ENCODE measurements at regions not wholly inside any gene's neighbourhood (a gene's known extent, or its start where the extent isn't known, plus 50 kb on each side); places are given as distances from the start of the nearest gene placed in this dataset.

GRCh38 chr3:14598143-14598569 lies 53.4 kb upstream of the CCDC174 start (continued):
- no peak for TF ChIP-seq NR4A1 (CRISPR knock-in tag; IDR thresholded peaks at IDR 0.05)
- peak; percentile 93 for TF ChIP-seq NR4A1 (tag; IDR thresholded peaks at IDR 0.05)
- TF ChIP-seq ZNF77 (CRISPR knock-in tag; IDR thresholded peaks at IDR 0.05): no peak
- no peak for TF ChIP-seq HDAC6 (IDR thresholded peaks at IDR 0.05; ENCODE audit: low read depth, low read length)
- TF ChIP-seq TAF1 (IDR thresholded peaks at IDR 0.05; ENCODE audit: control insufficient read depth, extremely low read depth, insufficient read depth, low read length, severe bottlenecking): no peak
- TF ChIP-seq GMEB1 (CRISPR knock-in tag; IDR thresholded peaks at IDR 0.05): no peak
- TF ChIP-seq RAD21 (CRISPR knock-in tag; conservative IDR thresholded peaks at IDR 0.05 in 1 of 2, IDR thresholded peaks at IDR 0.05 in 1 of 2): no peak
- TF ChIP-seq CREB3L1 (IDR thresholded peaks at IDR 0.05; ENCODE audit: borderline replicate concordance, low read depth): no peak
- TF ChIP-seq FOXM1 (IDR thresholded peaks at IDR 0.05; ENCODE audit: low read depth): no peak
- no peak; the same call in 1 of the 2 replicates for TF ChIP-seq FOXM1 (CRISPR knock-in tag; IDR thresholded peaks at IDR 0.05; ENCODE audit: low read depth)
- no peak for TF ChIP-seq ZNF778 (CRISPR knock-in tag; IDR thresholded peaks at IDR 0.05)
- TF ChIP-seq BDP1 (IDR thresholded peaks at IDR 0.05; ENCODE audit: insufficient read depth, insufficient read length): no peak
- no peak for TF ChIP-seq ZNF23 (CRISPR knock-in tag; IDR thresholded peaks at IDR 0.05)
- TF ChIP-seq ELK1 (CRISPR knock-in tag; IDR thresholded peaks at IDR 0.05): no peak
- no peak for TF ChIP-seq ZKSCAN1 (IDR thresholded peaks at IDR 0.05; ENCODE audit: low read depth, low read length)
- peak; percentile 25; the same call in 1 of the 2 replicates for TF ChIP-seq ZBTB12 (CRISPR knock-in tag; IDR thresholded peaks at IDR 0.05)
- TF ChIP-seq SOX6 (IDR thresholded peaks at IDR 0.05): no peak
- TF ChIP-seq ARID1B (IDR thresholded peaks at IDR 0.05): no peak
- TF ChIP-seq JUND (IDR thresholded peaks at IDR 0.05; ENCODE audit: borderline replicate concordance, low read depth, low read length): no peak
- peak; percentile 68; the same call in 1 of the 3 replicates for TF ChIP-seq JUND (tag; IDR thresholded peaks at IDR 0.05; ENCODE audit: borderline replicate concordance, low read depth, low read length)
- TF ChIP-seq ZEB2 (IDR thresholded peaks at IDR 0.05): no peak
- TF ChIP-seq SP1 (CRISPR knock-in tag; IDR thresholded peaks at IDR 0.05): no peak
- TF ChIP-seq PREB (CRISPR knock-in tag; IDR thresholded peaks at IDR 0.05): no peak
- TF ChIP-seq DMBX1 (CRISPR knock-in tag; IDR thresholded peaks at IDR 0.05; ENCODE audit: borderline replicate concordance): peak; percentile 96
- TF ChIP-seq CREBBP (IDR thresholded peaks at IDR 0.05; ENCODE audit: low read depth, low read length): no peak

All from K562 (cell line).